HuH-7 (cell line): ENCODE measurements at regions not wholly inside any gene's neighbourhood (a gene's known extent, or its start where the extent isn't known, plus 50 kb on each side); places are given as distances from the start of the nearest gene placed in this dataset.
"Not testable (repeated sequence)": the region's sequence is repeated elsewhere in the genome, so short reads cannot be mapped to it uniquely, and the experiment has no call there.

Experiments
- DNase-seq: peaks from one replicate; pipeline ENCODE4 v3.0.0; 2011; ENCODE audit warnings: low spot score

- no peak for DNase-seq
Measured at GRCh38 chrX:110964786-110965185, 131.2 kb upstream of the PAK3 start.

- DNase-seq: no peak
Measured at GRCh38 chrX:110962451-110962850, 133.5 kb upstream of the PAK3 start.

DNA sequence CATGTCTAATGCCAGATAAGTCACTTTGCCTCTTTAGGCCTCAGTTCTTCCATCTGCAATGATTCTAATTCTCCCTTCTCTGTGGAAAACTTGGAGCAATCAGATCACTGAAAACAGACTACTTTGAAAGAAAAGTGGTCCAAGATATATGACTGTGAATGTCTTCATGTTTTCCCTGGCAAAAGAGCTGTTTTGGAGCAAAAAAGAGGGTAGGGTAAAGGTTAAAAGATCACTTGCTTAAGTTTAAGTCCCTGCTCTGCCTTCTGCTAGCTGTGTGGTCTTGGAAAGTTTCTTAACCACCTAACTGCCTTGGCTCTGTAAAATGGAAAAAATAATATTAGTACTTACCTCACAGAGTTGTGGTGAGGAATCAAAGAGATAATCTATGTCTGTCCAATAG lies 140.3 kb upstream of the PAK3 start:
- DNase-seq: no peak

- DNase-seq: no peak
Measured at GRCh38 chrX:110954428-110955100, 141.4 kb upstream of the PAK3 start.

- DNase-seq: no peak
Measured at GRCh38 chrX:110951472-110952269, 144.3 kb upstream of the PAK3 start.

- DNase-seq: no peak
Measured at GRCh38 chrX:110944751-110945675, 149.4 kb upstream of the CHRDL1 start.

- DNase-seq: no peak
Measured at GRCh38 chrX:110944311-110944750, 148.7 kb upstream of the CHRDL1 start.

DNA sequence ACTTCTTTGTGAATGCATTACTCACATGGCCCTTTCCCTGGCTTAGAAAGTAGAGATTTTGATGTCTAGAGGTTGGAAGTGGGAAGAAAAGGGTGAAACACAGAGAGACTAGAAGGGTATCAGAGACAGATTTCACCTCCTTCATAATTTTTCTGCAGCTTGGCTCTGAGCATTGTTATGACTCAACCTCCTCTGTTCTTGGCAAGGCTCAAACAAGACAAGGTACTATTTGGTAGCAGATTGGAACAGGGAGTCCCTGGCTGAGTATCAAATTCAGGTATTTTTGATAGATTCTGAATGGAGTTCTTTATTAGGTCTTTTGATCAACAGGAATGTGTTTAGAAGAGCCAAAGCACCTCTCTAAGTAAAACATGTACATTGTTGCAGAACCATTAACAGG lies 146.3 kb upstream of the CHRDL1 start:
- no peak for DNase-seq

DNA sequence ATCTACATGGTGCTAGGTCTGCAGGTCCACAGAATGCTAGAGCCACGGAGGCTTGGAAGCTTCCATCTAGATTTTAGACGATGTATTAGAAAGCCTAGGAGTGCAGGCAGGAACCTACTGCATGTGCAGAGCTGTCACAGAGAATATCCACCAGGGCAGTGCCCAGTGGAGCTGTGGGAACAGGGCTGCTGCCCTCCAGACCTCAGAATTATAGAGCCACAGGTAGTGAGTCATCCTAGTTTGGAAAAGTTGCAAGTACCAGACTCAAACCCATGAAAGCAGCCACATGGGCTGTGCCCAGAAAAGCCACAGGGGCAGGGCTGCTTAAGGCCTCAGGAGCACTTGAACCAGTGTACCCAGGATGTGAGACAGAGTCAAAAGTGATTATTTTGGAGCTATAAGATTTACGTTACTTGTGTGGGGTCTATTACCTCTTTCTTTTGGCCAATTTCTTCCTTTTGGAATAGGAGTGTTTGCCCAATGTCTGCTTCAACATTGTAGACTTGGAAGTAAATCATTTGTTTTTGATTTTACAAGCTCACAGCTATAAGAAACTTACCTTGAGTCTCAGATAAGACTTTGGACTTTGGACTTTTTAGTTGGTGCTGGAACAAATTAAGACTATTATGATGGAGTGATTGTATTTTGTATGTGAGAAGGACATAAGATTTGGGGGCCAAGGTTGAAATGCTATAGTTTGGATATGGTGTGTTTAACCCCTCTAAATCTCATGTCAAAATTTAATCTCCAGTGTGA lies 143.5 kb upstream of the CHRDL1 start:
- DNase-seq: no peak

DNA sequence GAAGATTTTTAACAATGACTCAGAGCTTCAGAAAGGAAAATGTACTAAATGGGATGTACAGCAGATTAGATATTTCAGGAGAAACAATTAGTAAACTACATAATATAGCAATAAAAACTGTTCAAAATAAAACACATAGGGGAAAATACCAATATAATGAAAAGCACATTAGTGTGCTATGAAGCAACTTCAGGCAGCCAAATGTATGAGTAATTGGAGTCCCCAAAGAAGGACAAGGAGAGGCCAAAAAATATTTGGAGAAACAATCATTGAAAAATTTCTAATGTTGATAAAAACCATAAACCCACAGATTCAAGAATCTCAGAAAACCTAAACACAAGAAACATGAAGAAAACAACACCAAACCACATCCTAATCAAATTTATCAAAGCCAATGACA lies 129.3 kb upstream of the CHRDL1 start:
- DNase-seq: no peak

- no peak for DNase-seq
Measured at GRCh38 chrX:110920991-110921390, 125.4 kb upstream of the CHRDL1 start.

- DNase-seq: no peak
Measured at GRCh38 chrX:110915570-110915969, 120.0 kb upstream of the CHRDL1 start.

DNA sequence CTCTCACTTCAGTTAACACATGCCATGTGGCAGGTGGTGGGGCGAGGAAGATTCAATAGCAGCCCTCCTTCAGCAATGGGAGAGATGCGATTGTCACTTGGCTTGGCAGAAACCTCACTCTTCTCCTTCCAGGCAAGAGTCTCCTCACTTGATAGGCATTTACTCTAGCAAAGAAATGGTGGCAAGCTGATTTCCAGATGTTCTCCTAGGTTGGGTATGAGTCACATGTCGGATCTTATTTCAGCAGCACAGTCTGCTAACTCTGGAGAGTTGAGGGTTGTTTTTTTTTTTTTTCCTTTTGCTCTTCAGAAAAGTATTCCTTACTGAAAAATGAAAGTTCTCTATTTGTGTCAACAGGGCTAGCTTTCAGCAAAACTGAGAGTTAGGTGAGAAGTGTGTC lies 119.5 kb upstream of the CHRDL1 start:
- no peak for DNase-seq

DNA sequence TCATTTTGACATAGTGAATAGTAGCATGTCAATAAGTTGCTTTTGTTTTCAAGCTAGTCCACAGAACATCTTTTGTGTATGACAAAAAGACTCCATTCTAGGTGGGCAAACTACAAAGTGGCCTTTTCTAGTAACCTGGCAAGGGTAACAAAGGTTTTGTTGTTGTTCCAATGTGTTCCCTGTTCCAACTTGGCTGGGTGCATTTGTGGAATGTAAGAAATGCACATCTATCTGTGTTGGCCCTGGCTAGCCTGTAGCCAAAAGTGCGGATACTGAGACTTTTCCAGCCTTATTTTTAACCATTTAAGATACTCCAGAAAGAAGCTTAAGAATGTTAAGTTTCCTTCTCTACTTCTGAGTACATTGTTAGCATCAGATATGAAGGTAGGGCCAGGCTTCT lies 118.7 kb upstream of the CHRDL1 start:
- no peak for DNase-seq

DNA sequence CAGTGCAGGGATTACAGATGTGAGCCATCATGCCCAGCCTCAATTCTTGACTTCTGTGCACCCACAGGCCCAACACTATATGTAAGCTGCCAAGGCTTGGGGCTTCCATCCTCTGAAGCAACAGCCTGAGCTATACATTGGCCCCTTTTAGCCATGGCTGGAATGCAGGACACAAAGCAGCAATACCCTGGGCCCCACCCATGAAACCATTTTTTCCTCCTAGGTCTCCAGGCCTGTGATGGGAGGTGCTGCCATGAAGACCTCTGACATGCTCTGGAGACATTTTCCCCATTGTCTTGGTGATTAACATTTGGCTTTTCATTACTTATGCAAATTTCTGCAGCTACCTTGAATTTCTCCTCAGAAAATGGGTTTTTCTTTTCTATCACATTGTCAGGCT lies 109.1 kb upstream of the CHRDL1 start:
- DNase-seq: not testable (repeated sequence)

DNA sequence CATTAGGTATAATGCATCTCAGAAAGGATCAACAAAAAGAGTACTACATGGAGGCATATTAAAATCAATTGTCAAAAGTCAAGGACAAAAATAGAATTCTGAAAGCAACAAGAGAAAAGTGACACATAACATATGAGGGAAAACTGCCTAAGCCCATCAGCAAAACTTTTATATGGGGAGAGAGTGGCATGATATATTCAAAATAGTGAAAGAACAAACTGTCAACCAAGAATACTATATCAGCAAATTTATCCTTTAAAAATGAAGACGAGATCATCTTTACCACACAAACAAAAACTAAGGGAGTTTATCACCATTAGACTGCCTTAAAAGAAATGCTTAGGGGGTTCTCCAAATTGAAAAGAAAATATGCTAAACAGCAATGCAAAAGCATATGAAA lies 86.4 kb upstream of the CHRDL1 start:
- no peak for DNase-seq

DNA sequence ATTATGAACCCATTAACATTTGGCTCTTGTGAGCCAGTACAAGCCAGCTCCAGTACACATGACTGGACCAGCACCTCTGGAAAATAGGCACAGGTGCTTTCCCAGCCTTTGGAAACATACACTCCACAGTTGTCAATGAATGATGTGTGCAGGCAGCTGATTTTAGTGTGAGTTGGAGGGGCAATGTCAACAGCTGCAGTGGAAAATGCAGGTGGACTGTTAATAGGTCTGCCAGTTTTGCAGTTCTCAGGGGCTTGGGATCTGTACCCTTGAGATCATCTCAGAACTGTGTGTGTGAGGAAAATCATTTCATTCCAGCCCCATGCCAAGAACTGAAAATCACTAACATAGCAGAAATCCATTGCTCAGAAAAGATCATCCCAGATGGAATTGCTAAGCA lies 81.7 kb upstream of the CHRDL1 start:
- DNase-seq: no peak

DNA sequence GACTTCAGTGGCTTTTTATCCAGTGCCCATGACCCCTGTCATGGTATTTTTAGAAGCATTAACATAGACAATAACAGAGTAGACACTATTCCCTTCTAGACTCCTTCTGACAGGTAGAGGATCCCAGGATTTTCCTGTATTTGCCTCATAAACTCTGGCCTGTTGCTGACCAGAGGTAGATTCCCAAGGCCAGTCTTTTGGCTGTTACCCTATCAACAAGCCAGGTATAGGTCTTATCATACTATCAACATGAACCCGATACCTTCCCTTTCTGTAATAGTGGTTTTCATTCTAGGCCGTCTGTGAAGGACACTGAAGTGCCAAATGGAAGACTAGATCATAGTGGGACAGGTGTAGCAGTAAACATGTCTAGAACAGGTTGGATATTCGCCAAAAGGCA lies 76.2 kb upstream of the CHRDL1 start:
- DNase-seq: no peak

DNA sequence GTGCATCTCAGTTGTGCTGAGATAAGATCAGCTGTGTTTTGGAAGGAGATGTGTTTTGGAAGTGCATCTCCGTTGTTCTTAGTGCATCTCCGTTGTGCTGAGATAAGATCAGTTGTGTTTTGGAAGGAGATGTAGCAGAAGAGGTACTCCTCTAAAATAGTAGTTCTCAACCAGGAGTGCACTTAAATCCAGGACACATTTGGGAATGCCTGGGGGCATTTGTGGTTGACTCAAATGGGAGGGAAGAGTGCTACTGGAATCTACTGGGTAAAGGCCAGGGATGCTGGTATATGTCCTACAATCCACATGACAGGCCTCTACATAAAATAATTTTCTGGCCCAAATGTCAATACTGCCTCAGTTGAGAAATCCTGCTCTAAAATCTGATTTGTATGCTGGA lies 70.8 kb upstream of the CHRDL1 start:
- DNase-seq: no peak

- DNase-seq: no peak
Measured at GRCh38 chrX:110863883-110864282, 68.3 kb upstream of the CHRDL1 start.

GRCh38 chrX:110858565-110858964 lies 62.9 kb upstream of the CHRDL1 start:
- DNase-seq: no peak

- DNase-seq: peak; percentile 24
Measured at GRCh38 chrX:110853610-110854009, 58.0 kb upstream of the CHRDL1 start.
